ENCODE measurements at regions not wholly inside any gene's neighbourhood (a gene's known extent, or its start where the extent isn't known, plus 50 kb on each side); places are given as distances from the start of the nearest gene placed in this dataset.
A peak's percentile ranks its signal among the peaks of the same experiment; 100 is the strongest.

GRCh38 chr10:3535001-3535400, 250.0 kb downstream of the KLF6 start:
- no peaks in the 10 kb centered on the region for H3K27me3 ChIP-seq (replicated peaks; ENCODE audit: control insufficient read depth, insufficient read depth, low read length)
- H3K4me1 ChIP-seq (ENCODE audit: control insufficient read depth, insufficient read depth, low read length), result peaks cover 15% of the 10 kb centered on the region
- H3K4me3 ChIP-seq (ENCODE audit: low read length), result no peak overlapping the region
- no peak for DNase-seq (ENCODE audit: low read depth)
- no peaks in the 10 kb centered on the region for H3K9me3 ChIP-seq (ENCODE audit: control insufficient read depth, low read length)
- no peak overlapping the region for H3K9ac ChIP-seq (ENCODE audit: low read length)
- H3K36me3 ChIP-seq (ENCODE audit: control insufficient read depth, insufficient read depth, low read length, severe bottlenecking), result no peaks in the 10 kb centered on the region

- peaks cover 15% of the 10 kb centered on the region for H3K4me1 ChIP-seq (ENCODE audit: control insufficient read depth, insufficient read depth, low read length)
- H3K9me3 ChIP-seq (ENCODE audit: control insufficient read depth, low read length), result no peaks in the 10 kb centered on the region
- no peak overlapping the region for H3K4me3 ChIP-seq (ENCODE audit: low read length)
- H3K36me3 ChIP-seq (ENCODE audit: control insufficient read depth, insufficient read depth, low read length, severe bottlenecking), result no peaks in the 10 kb centered on the region
- DNase-seq (ENCODE audit: low read depth), result no peak
- H3K9ac ChIP-seq (ENCODE audit: low read length), result no peak overlapping the region
- no peaks in the 10 kb centered on the region for H3K27me3 ChIP-seq (replicated peaks; ENCODE audit: control insufficient read depth, insufficient read depth, low read length)
Measured at GRCh38 chr10:3534433-3534832, 250.6 kb downstream of the KLF6 start.

DNA sequence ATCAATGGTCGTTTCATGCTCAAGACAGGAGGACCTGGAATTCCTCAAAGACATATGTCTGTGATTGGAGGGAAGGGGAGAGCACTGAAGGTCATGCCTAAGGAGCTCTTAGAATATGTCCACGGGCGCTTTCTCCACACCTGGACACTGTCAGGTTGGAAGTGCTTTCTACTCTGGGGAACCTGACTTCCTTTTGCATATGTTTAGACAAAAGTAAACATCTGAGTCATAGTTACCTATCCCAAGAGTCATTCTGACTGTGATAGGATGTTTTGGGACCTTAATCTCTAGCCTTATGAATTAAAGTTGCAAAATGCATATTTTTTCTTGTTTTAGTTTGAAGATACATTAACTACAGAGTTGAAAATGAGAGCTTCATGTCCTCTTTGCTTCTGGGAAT, 251.7 kb downstream of the KLF6 start:
- Histone ChIP-seq H3K4me3 (ENCODE audit: low read length) (no peak overlapping the region), H3K36me3 (ENCODE audit: control insufficient read depth, insufficient read depth, low read length, severe bottlenecking) (no peaks in the 10 kb centered on the region), H3K9me3 (ENCODE audit: control insufficient read depth, low read length) (no peaks in the 10 kb centered on the region), H3K27me3 (replicated peaks; ENCODE audit: control insufficient read depth, insufficient read depth, low read length) (no peaks in the 10 kb centered on the region), H3K9ac (ENCODE audit: low read length) (no peak overlapping the region), H3K4me1 (ENCODE audit: control insufficient read depth, insufficient read depth, low read length) (peaks cover 14% of the 10 kb centered on the region)
- no peak for DNase-seq (ENCODE audit: low read depth)

DNA sequence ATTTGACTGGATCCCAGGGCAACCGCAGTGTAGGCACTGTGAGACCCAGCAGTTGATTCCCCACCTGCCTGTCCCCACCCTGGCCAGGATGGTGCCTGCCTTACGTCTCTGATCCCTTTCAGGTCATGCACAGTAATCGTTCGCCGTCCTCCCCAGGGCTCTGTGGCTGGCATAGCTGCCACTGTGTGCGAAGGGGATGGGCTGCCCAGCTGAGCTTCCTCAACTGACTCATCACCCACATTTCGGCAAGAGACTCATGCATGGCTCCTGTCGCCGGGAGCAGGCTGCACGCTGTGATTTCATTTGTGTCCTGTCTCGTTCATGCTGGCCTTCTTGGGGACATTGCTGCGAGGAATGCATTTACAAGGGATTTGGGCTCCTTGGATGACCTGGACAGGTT, 252.4 kb downstream of the KLF6 start:
- Histone ChIP-seq H3K9me3 (ENCODE audit: control insufficient read depth, low read length) (no peaks in the 10 kb centered on the region), H3K4me1 (ENCODE audit: control insufficient read depth, insufficient read depth, low read length) (peaks cover 19% of the 10 kb centered on the region), H3K36me3 (ENCODE audit: control insufficient read depth, insufficient read depth, low read length, severe bottlenecking) (no peaks in the 10 kb centered on the region), H3K4me3 (ENCODE audit: low read length) (no peak overlapping the region), H3K27me3 (replicated peaks; ENCODE audit: control insufficient read depth, insufficient read depth, low read length) (no peaks in the 10 kb centered on the region), H3K9ac (ENCODE audit: low read length) (no peak overlapping the region)
- no peak for DNase-seq (ENCODE audit: low read depth)

DNA sequence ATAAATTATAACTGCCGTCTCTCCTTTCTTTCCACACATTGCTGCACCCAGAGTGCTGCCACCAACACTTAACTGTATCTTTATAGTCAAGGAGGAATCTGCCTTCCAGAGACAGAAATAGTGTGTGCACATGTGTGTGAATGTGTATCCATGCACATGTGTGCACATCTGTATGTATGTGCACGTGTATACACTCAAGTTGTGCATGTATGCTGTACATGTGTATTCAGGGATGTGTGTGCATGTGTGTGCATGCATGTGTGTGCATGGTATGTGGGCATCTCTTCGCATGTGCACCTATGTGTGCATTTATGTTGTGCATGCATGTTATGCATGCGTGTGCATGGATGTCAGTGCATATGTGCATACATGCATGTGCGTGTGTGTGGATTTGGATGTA, 253.3 kb downstream of the KLF6 start:
- H3K4me1 ChIP-seq (ENCODE audit: control insufficient read depth, insufficient read depth, low read length), result peaks cover 26% of the 10 kb centered on the region
- no peaks in the 10 kb centered on the region for H3K36me3 ChIP-seq (ENCODE audit: control insufficient read depth, insufficient read depth, low read length, severe bottlenecking)
- no peaks in the 10 kb centered on the region for H3K9me3 ChIP-seq (ENCODE audit: control insufficient read depth, low read length)
- no peak overlapping the region for H3K4me3 ChIP-seq (ENCODE audit: low read length)
- no peak overlapping the region for H3K9ac ChIP-seq (ENCODE audit: low read length)
- no peaks in the 10 kb centered on the region for H3K27me3 ChIP-seq (replicated peaks; ENCODE audit: control insufficient read depth, insufficient read depth, low read length)
- no peak for DNase-seq (ENCODE audit: low read depth)

DNA sequence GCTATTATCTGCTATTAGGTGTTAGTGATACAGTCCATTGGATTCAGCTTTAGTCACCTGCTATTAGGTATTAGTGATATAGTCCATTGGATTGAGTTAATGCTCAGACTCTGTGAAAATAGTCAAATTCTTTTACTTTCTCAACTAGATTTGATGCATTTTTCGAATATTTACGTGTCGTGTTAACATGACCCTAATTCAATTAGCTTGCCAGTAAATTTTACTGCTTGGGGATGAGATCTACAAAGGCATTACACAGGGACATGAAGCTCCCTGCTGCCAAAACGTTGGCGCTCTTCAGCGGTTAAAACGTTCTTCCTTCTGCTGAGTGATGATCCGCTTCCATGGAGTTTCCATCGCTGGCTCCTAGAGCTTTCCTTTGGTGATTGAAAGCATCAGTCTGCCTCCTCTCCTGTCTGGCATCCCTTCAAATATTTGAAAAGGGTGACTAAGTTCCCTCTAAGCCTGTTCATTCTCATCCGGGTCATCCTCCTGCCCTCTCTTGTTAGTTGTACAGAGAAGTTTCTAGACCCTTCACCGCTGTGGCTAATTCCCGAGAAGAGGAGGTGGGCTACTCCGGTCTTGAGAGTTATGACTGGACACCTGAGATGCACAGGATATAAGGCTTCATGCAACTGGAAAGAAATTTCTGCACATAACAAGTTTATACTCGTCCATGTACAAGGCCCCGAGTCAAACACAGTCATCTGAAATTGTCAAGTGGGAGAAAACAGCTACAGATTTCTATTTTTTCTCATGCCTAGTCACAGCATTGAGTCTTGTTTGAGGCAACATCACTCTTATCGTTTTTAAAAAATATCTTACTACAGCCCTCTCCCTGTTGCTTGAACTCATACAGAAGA, 254.0 kb downstream of the KLF6 start:
- no peaks in the 10 kb centered on the region for H3K9me3 ChIP-seq (ENCODE audit: control insufficient read depth, low read length)
- no peaks in the 10 kb centered on the region for H3K36me3 ChIP-seq (ENCODE audit: control insufficient read depth, insufficient read depth, low read length, severe bottlenecking)
- DNase-seq (ENCODE audit: low read depth), result no peak
- H3K9ac ChIP-seq (ENCODE audit: low read length), result no peak overlapping the region
- no peaks in the 10 kb centered on the region for H3K27me3 ChIP-seq (replicated peaks; ENCODE audit: control insufficient read depth, insufficient read depth, low read length)
- H3K4me3 ChIP-seq (ENCODE audit: low read length), result no peak overlapping the region
- peaks cover 33% of the 10 kb centered on the region for H3K4me1 ChIP-seq (ENCODE audit: control insufficient read depth, insufficient read depth, low read length)

DNA sequence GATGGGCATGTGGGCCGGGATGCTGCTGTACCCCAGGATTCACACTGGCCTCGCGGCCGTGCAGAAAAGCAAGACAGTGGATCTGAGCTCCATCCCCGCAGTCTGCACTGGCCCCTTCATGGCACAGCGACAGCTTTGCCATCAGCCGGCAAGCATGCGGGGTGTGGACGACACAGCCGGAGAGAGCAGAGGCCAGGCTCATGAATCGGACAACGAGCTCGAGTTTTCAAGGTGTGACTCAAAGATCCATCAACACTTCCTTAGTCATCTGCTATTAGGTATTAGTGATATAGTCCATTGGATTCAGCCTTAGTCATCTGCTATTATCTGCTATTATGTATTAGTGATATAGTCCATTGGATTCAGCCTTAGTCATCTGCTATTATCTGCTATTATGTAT, 254.7 kb downstream of the KLF6 start:
- no peaks in the 10 kb centered on the region for H3K9me3 ChIP-seq (ENCODE audit: control insufficient read depth, low read length)
- no peak overlapping the region for H3K4me3 ChIP-seq (ENCODE audit: low read length)
- DNase-seq (ENCODE audit: low read depth), result no peak
- no peaks in the 10 kb centered on the region for H3K36me3 ChIP-seq (ENCODE audit: control insufficient read depth, insufficient read depth, low read length, severe bottlenecking)
- H3K9ac ChIP-seq (ENCODE audit: low read length), result no peak overlapping the region
- H3K27me3 ChIP-seq (replicated peaks; ENCODE audit: control insufficient read depth, insufficient read depth, low read length), result no peaks in the 10 kb centered on the region
- H3K4me1 ChIP-seq (ENCODE audit: control insufficient read depth, insufficient read depth, low read length), result peaks cover 40% of the 10 kb centered on the region

GRCh38 chr10:3529691-3530090, 255.3 kb downstream of the KLF6 start:
- DNase-seq (ENCODE audit: low read depth), result no peak
- H3K9me3 ChIP-seq (ENCODE audit: control insufficient read depth, low read length), result no peaks in the 10 kb centered on the region
- H3K36me3 ChIP-seq (ENCODE audit: control insufficient read depth, insufficient read depth, low read length, severe bottlenecking), result no peaks in the 10 kb centered on the region
- H3K27me3 ChIP-seq (replicated peaks; ENCODE audit: control insufficient read depth, insufficient read depth, low read length), result no peaks in the 10 kb centered on the region
- H3K9ac ChIP-seq (ENCODE audit: low read length), result no peak overlapping the region
- H3K4me1 ChIP-seq (ENCODE audit: control insufficient read depth, insufficient read depth, low read length), result peaks cover 45% of the 10 kb centered on the region
- no peak overlapping the region for H3K4me3 ChIP-seq (ENCODE audit: low read length)

- peak overlapping the region; percentile 30 for H3K9ac ChIP-seq (ENCODE audit: low read length)
- no peak for DNase-seq (ENCODE audit: low read depth)
- H3K36me3 ChIP-seq (ENCODE audit: control insufficient read depth, insufficient read depth, low read length, severe bottlenecking), result no peaks in the 10 kb centered on the region
- no peaks in the 10 kb centered on the region for H3K27me3 ChIP-seq (replicated peaks; ENCODE audit: control insufficient read depth, insufficient read depth, low read length)
- H3K4me1 ChIP-seq (ENCODE audit: control insufficient read depth, insufficient read depth, low read length), result peaks cover 49% of the 10 kb centered on the region
- no peaks in the 10 kb centered on the region for H3K9me3 ChIP-seq (ENCODE audit: control insufficient read depth, low read length)
- H3K4me3 ChIP-seq (ENCODE audit: low read length), result no peak overlapping the region
Measured at GRCh38 chr10:3528823-3529403, 256.1 kb downstream of the KLF6 start.

DNA sequence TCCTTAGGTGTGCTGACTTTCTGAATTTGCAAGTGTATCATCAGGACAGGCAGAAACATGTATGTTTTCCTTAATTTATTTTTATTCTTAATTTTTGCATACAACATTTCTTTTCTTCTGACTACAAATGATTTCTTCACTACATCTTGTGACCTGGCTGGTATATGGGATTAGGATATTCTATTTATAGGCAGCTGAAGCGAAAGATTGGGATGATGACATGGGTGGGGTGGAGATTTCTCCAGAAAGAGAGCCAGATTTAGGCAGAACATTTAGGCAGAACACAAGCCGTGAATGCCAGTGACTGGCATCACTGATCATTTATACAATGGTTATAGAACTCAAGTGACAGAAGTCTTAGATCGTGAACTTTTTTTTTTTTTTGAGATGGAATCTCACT, 256.7 kb downstream of the KLF6 start:
- H3K27me3 ChIP-seq (replicated peaks; ENCODE audit: control insufficient read depth, insufficient read depth, low read length), result no peaks in the 10 kb centered on the region
- no peaks in the 10 kb centered on the region for H3K9me3 ChIP-seq (ENCODE audit: control insufficient read depth, low read length)
- peaks cover 49% of the 10 kb centered on the region for H3K4me1 ChIP-seq (ENCODE audit: control insufficient read depth, insufficient read depth, low read length)
- H3K36me3 ChIP-seq (ENCODE audit: control insufficient read depth, insufficient read depth, low read length, severe bottlenecking), result no peaks in the 10 kb centered on the region
- H3K4me3 ChIP-seq (ENCODE audit: low read length), result peak overlapping the region; percentile 62
- DNase-seq (ENCODE audit: low read depth), result no peak
- peak overlapping the region; percentile 79 for H3K9ac ChIP-seq (ENCODE audit: low read length)

- no peaks in the 10 kb centered on the region for H3K36me3 ChIP-seq (ENCODE audit: control insufficient read depth, insufficient read depth, low read length, severe bottlenecking)
- peaks cover 49% of the 10 kb centered on the region for H3K4me1 ChIP-seq (ENCODE audit: control insufficient read depth, insufficient read depth, low read length)
- H3K27me3 ChIP-seq (replicated peaks; ENCODE audit: control insufficient read depth, insufficient read depth, low read length), result no peaks in the 10 kb centered on the region
- H3K9me3 ChIP-seq (ENCODE audit: control insufficient read depth, low read length), result no peaks in the 10 kb centered on the region
- DNase-seq (ENCODE audit: low read depth), result peak; percentile 44
- peak overlapping the region; percentile 79 for H3K9ac ChIP-seq (ENCODE audit: low read length)
- H3K4me3 ChIP-seq (ENCODE audit: low read length), result peak overlapping the region; percentile 62
Measured at GRCh38 chr10:3527869-3528268, 257.1 kb downstream of the KLF6 start.
